HCT116 (cell line): ENCODE measurements at regions not wholly inside any gene's neighbourhood (a gene's known extent, or its start where the extent isn't known, plus 50 kb on each side); places are given as distances from the start of the nearest gene placed in this dataset.

Experiments used
- CTCF ChIP-seq, 3 experiments: fragments of 200-600 bp in 1 of 3; sonication (generic) in 1 of 3; IDR thresholded peaks in 2 of 3; conservative IDR thresholded peaks in 1 of 3; 2 replicates each; pipeline ENCODE4 v1.5.1; 2012 to 2017; ENCODE audit warnings: low read depth in 2 of 3, low read length in 2 of 3, antibody characterized with exemption in 1 of 3, borderline replicate concordance in 1 of 3, control low read depth in 1 of 3, mild to moderate bottlenecking in 1 of 3, mixed read lengths in 1 of 3, mixed run types in 1 of 3, moderate library complexity in 1 of 3; ENCODE audit not compliant: insufficient read depth in 1 of 3
- EZH2 ChIP-seq: fragments of 200-600 bp; sonication (generic); IDR thresholded peaks from 2 replicates; pipeline ENCODE4 v1.6.1; 2017; ENCODE audit warnings: antibody characterized with exemption, mixed run types
- POLR2A ChIP-seq: IDR thresholded peaks from 2 replicates; pipeline ENCODE4 v1.7.0; 2011; ENCODE audit warnings: borderline replicate concordance; ENCODE audit not compliant: insufficient read depth, insufficient read length; ENCODE audit errors: extremely low read depth
- POLR2AphosphoS5 ChIP-seq: IDR thresholded peaks from 2 replicates; pipeline ENCODE4 v1.6.1; 2011; ENCODE audit warnings: mild to moderate bottlenecking, low read depth, low read length, moderate library complexity
- SP1 ChIP-seq: IDR thresholded peaks from 2 replicates; pipeline ENCODE4 v1.6.1; 2012; ENCODE audit warnings: low read depth

- TF ChIP-seq CTCF (IDR thresholded peaks at IDR 0.05 in 2 of 3, conservative IDR thresholded peaks at IDR 0.05 in 1 of 3; ENCODE audit: borderline replicate concordance in 1 of 3, insufficient read depth in 1 of 3, low read depth in 2 of 3, low read length in 2 of 3), result no peak
- TF ChIP-seq EZH2, result no peak
- TF ChIP-seq POLR2AphosphoS5, result no peak
- no peak for TF ChIP-seq SP1
- no peak for TF ChIP-seq POLR2A
Measured at GRCh38 chr9:88658311-88658822, 123.4 kb downstream of the NXNL2 start.
